ENCODE measurements at regions not wholly inside any gene's neighbourhood (a gene's known extent, or its start where the extent isn't known, plus 50 kb on each side); places are given as distances from the start of the nearest gene placed in this dataset.

GRCh38 chr10:61325223-61325960 is 127.8 kb downstream of the TMEM26 start:
- TF ChIP-seq POLR2A (IDR thresholded peaks at IDR 0.05) (no peak), CTCF (IDR thresholded peaks at IDR 0.05) (no peak)

All from Peyer's patch (tissue), 4 donors.